H1 (cell line): ENCODE measurements at regions not wholly inside any gene's neighbourhood (a gene's known extent, or its start where the extent isn't known, plus 50 kb on each side); places are given as distances from the start of the nearest gene placed in this dataset.

Experiments used
- KDM1A ChIP-seq: fragments of 200-600, 300-600 bp; sonication (generic); IDR thresholded peaks from 2 replicates; pipeline ENCODE4 v1.7.1; 2016; ENCODE audit warnings: mild to moderate bottlenecking, low read length, borderline replicate concordance

- peak; percentile 84; the same call in 1 of the 2 replicates for TF ChIP-seq KDM1A
Measured at GRCh38 chrX:38871129-38872029, 70.1 kb downstream of the MID1IP1 start (continued).
